Kidney epithelial cell (primary cell): ENCODE measurements at regions not wholly inside any gene's neighbourhood (a gene's known extent, or its start where the extent isn't known, plus 50 kb on each side); places are given as distances from the start of the nearest gene placed in this dataset.

Experiments
- DNase-seq: peaks from one replicate; pipeline ENCODE4 v3.0.0-alpha.2; 2010; ENCODE audit warnings: low read depth
- H3K27me3 ChIP-seq: 2 replicates; pipeline ENCODE4 v1.6.0; 2011; ENCODE audit warnings: low read length; ENCODE audit not compliant: control insufficient read depth, insufficient read depth
- H3K36me3 ChIP-seq: 2 replicates; pipeline ENCODE4 v1.5.1; 2011; ENCODE audit warnings: low read length; ENCODE audit not compliant: control insufficient read depth, insufficient read depth
- H3K4me3 ChIP-seq: 2 replicates; pipeline ENCODE4 v1.5.1; 2011; ENCODE audit warnings: low read depth, mild to moderate bottlenecking, control low read depth, low read length
- CTCF ChIP-seq: IDR thresholded peaks from 2 replicates; pipeline ENCODE4 v1.5.1; 2011; ENCODE audit warnings: mild to moderate bottlenecking, moderate library complexity, low read length, control low read depth, inconsistent platforms; ENCODE audit not compliant: insufficient read depth, poor library complexity, severe bottlenecking

GRCh38 chr11:42890773-42891172 lies 421.0 kb upstream of the API5 start:
- Histone ChIP-seq H3K36me3 (no peaks in the 10 kb centered on the region), H3K27me3 (no peaks in the 10 kb centered on the region), H3K4me3 (no peak overlapping the region)
- DNase-seq, result no peak
- TF ChIP-seq CTCF, result no peak

- no peaks in the 10 kb centered on the region for H3K27me3 ChIP-seq
- no peak for TF ChIP-seq CTCF
- H3K36me3 ChIP-seq, result no peaks in the 10 kb centered on the region
Measured at GRCh38 chr11:42901084-42901483, 410.7 kb upstream of the API5 start.

GRCh38 chr11:42906226-42906625 lies 405.6 kb upstream of the API5 start:
- no peaks in the 10 kb centered on the region for H3K36me3 ChIP-seq
- no peak overlapping the region for H3K4me3 ChIP-seq
- no peak for TF ChIP-seq CTCF
- no peaks in the 10 kb centered on the region for H3K27me3 ChIP-seq
- DNase-seq, result no peak

More at GRCh38 chr11:42901084-42901483, 410.7 kb upstream of the API5 start:
- H3K4me3 ChIP-seq, result no peak overlapping the region
- no peak for DNase-seq

GRCh38 chr11:42913731-42914130 lies 398.1 kb upstream of the API5 start:
- DNase-seq, result no peak
- no peak overlapping the region for H3K4me3 ChIP-seq
- no peaks in the 10 kb centered on the region for H3K36me3 ChIP-seq
- no peak for TF ChIP-seq CTCF
- no peaks in the 10 kb centered on the region for H3K27me3 ChIP-seq

GRCh38 chr11:42923651-42924050 lies 388.1 kb upstream of the API5 start:
- TF ChIP-seq CTCF, result no peak
- no peaks in the 10 kb centered on the region for H3K36me3 ChIP-seq
- no peak for DNase-seq
- no peak overlapping the region for H3K4me3 ChIP-seq
- H3K27me3 ChIP-seq, result no peaks in the 10 kb centered on the region

- no peaks in the 10 kb centered on the region for H3K36me3 ChIP-seq
- no peak overlapping the region for H3K4me3 ChIP-seq
- TF ChIP-seq CTCF, result no peak
- no peaks in the 10 kb centered on the region for H3K27me3 ChIP-seq
- DNase-seq, result no peak
Measured at GRCh38 chr11:42925916-42926315, 385.9 kb upstream of the API5 start.
